Liver (tissue), 8 donors: ENCODE measurements at regions not wholly inside any gene's neighbourhood (a gene's known extent, or its start where the extent isn't known, plus 50 kb on each side); places are given as distances from the start of the nearest gene placed in this dataset.

ENCODE experiments used
- DNase-seq: peaks from one replicate; pipeline ENCODE4 v3.0.0-alpha.2; 2017; ENCODE audit warnings: low spot score
- H3K27ac ChIP-seq, 2 donors: one replicate each; pipeline ENCODE4 v1.7.0; 2013; ENCODE audit warnings: inconsistent platforms in 2 of 2, low read length in 2 of 2, control low read depth in 1 of 2, low read depth in 1 of 2, mild to moderate bottlenecking in 1 of 2
- H3K27me3 ChIP-seq, 4 donors: one replicate each; pipeline versions ENCODE4 v1.6.1 to v1.7.0; 2013; ENCODE audit warnings: low read length in 3 of 4, inconsistent platforms in 1 of 4, mild to moderate bottlenecking in 1 of 4, moderate library complexity in 1 of 4; ENCODE audit not compliant: control insufficient read depth in 4 of 4, insufficient read depth in 4 of 4
- H3K36me3 ChIP-seq, 4 donors: one replicate each; pipeline versions ENCODE4 v1.6.1 to v1.7.0; 2013; ENCODE audit warnings: low read length in 3 of 4, mild to moderate bottlenecking in 3 of 4, low read depth in 1 of 4, moderate library complexity in 1 of 4; ENCODE audit not compliant: control insufficient read depth in 4 of 4, insufficient read depth in 3 of 4
- H3K4me1 ChIP-seq, 4 donors: one replicate each; pipeline versions ENCODE4 v1.6.1 to v1.7.0; 2013; ENCODE audit warnings: low read length in 3 of 4, mild to moderate bottlenecking in 3 of 4, moderate library complexity in 1 of 4; ENCODE audit not compliant: control insufficient read depth in 4 of 4, insufficient read depth in 4 of 4
- H3K4me3 ChIP-seq, 3 donors: one replicate each; pipeline versions ENCODE4 v1.6.1 to v1.7.0; 2013; ENCODE audit warnings: low read length in 3 of 3, control low read depth in 1 of 3, low read depth in 1 of 3, mild to moderate bottlenecking in 1 of 3
- H3K9ac ChIP-seq, 2 donors: one replicate each; pipeline ENCODE4 v1.7.0; 2013; ENCODE audit warnings: low read length in 2 of 2, mild to moderate bottlenecking in 2 of 2, moderate library complexity in 2 of 2, control low read depth in 1 of 2, low read depth in 1 of 2
- H3K9me3 ChIP-seq, 4 donors: one replicate each; pipeline versions ENCODE4 v1.6.1 to v1.7.0; 2013; ENCODE audit warnings: low read length in 3 of 4; ENCODE audit not compliant: control insufficient read depth in 4 of 4
- EGR1 ChIP-seq, 2 donors: IDR thresholded peaks; 2 replicates each; pipeline ENCODE4 v1.6.1; 2016 to 2018; ENCODE audit warnings: antibody characterized with exemption in 2 of 2, low read depth in 2 of 2
- GABPA ChIP-seq, 2 donors: IDR thresholded peaks in 1 of 2; conservative IDR thresholded peaks in 1 of 2; 2 replicates each; pipeline ENCODE4 v1.6.1; 2016; ENCODE audit warnings: antibody characterized with exemption in 2 of 2, mild to moderate bottlenecking in 1 of 2, moderate library complexity in 1 of 2
- HNF4A ChIP-seq, 2 donors: conservative IDR thresholded peaks; 2 replicates each; pipeline ENCODE4 v1.6.1; 2016; ENCODE audit warnings: antibody characterized with exemption in 2 of 2, mild to moderate bottlenecking in 2 of 2
- HNF4G ChIP-seq: IDR thresholded peaks from 2 replicates; pipeline ENCODE4 v1.6.1; 2016; ENCODE audit warnings: antibody characterized with exemption
- JUND ChIP-seq, 2 donors: IDR thresholded peaks; 2 replicates each; pipeline ENCODE4 v1.6.1; 2016; ENCODE audit warnings: antibody characterized with exemption in 2 of 2
- NR2F2 ChIP-seq: IDR thresholded peaks from 2 replicates; pipeline ENCODE4 v1.6.1; 2016; ENCODE audit warnings: antibody characterized with exemption
- RAD21 ChIP-seq, 2 donors: IDR thresholded peaks; 2 replicates each; pipeline ENCODE4 v1.6.1; 2016; ENCODE audit warnings: antibody characterized with exemption in 2 of 2, mild to moderate bottlenecking in 2 of 2
- REST ChIP-seq: IDR thresholded peaks from 2 replicates; pipeline ENCODE4 v1.6.1; 2016; ENCODE audit warnings: antibody characterized with exemption, mild to moderate bottlenecking
- TAF1 ChIP-seq: conservative IDR thresholded peaks from 2 replicates; pipeline ENCODE4 v1.6.1; 2016; ENCODE audit warnings: antibody characterized with exemption, mild to moderate bottlenecking
- YY1 ChIP-seq: IDR thresholded peaks from 2 replicates; pipeline ENCODE4 v1.6.1; 2016; ENCODE audit warnings: antibody characterized with exemption, mild to moderate bottlenecking
- WGBS: extraction: QIAGEN DNeasy Blood & Tissue Kit; methylation state at CpG from one replicate; pipeline ENCODE4 v1.1.7; 2013; 5-methylcytosine and 5-hydroxymethylcytosine counted together
- TF ChIP-seq, protein P1 (sequence below): fragments of 150-350 bp; IDR thresholded peaks from 2 replicates; pipeline ENCODE4 v1.5.1; 2017; ENCODE audit warnings: improper control_type of control experiment, low read depth, low read length; ENCODE audit not compliant: missing input control
- TF ChIP-seq, protein P2 (sequence below): IDR thresholded peaks from 2 replicates; pipeline ENCODE4 v1.6.1; 2016; ENCODE audit warnings: antibody characterized with exemption
- TF ChIP-seq, protein P3 (sequence below): IDR thresholded peaks from 2 replicates; pipeline ENCODE4 v1.6.1; 2016; ENCODE audit warnings: antibody characterized with exemption
- donor health status: healthy.
- donor health status: healthy.
- donor health status: healthy.
- donor health status: healthy.
- donor health status: healthy.

DNA sequence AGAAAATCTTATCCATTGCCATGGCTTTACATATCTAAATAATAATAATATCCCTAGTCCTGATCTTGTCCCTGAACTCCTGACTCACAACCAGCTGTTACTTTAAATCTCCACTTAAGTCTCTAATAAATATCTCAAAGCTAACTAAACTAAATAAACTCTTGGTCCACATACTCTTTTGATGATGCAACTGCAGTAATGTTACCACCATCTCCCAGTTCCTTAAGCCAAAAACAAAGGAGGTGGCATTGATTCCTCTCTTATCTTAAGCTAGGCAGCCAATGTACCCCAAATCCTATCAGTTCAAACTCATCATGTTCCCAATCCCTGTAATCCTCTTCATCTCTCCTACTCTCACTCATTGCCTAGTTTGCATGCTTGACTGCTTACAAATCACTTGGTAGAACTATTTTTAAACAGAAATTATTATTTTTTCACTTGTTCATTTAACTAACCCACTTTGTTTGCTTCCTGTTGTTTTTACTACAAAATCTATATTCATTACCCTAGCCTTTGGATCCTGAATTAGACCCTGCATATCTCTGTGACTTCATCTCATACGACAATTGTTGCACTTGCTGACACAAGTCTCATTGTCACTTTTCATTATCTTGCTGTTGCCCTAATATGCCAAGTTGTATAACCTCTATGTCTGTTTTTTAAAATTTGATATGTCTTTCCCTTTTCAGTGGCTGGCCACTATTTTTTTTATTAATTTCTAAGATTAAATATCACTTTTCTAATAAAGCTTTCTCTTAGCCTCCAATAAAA is 462.2 kb downstream of the ZPLD1 start:
- WGBS: 86% methylated on average over 1 of the region's 1 CpG
- no peak overlapping the region for H3K4me3 ChIP-seq
- H3K9me3 ChIP-seq: no peaks in the 10 kb centered on the region

DNA sequence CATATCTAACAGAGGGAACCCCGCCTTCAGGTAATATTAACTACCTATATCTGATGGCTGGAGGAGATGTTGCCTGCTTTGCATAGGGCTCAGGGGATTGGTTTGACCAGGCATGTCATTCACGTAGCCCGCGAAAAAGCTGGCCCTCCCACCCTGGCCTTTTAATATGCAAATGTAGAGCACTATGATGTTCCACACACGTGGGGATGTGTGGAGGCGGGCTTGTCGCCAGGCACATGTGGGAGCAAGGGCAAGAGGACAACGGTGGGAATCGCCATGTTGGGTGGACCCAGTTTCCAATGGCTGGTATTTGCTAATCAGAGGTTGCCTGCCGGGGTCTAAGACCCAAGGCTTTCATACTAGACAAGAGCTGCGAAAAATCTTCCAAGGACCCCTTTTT is 469.8 kb downstream of the ZPLD1 start:
- H3K9ac ChIP-seq: no peak overlapping the region
- TF ChIP-seq REST: no peak
- TF ChIP-seq JUND (IDR thresholded peaks at IDR 0.05): no peak
- no peak for TF ChIP-seq YY1
- no peak for TF ChIP-seq GABPA (IDR thresholded peaks at IDR 0.05 in 1 of 2, conservative IDR thresholded peaks at IDR 0.05 in 1 of 2)
- TF ChIP-seq EGR1 (IDR thresholded peaks at IDR 0.05; ENCODE audit: low read depth in 2 of 2): no peak
- no peaks in the 10 kb centered on the region for H3K4me1 ChIP-seq
- H3K4me3 ChIP-seq: no peak overlapping the region
- DNase-seq: no peak
- no peaks in the 10 kb centered on the region for H3K9me3 ChIP-seq
- H3K27ac ChIP-seq: no peak overlapping the region
- 88% methylated on average over 11 of the region's 11 CpGs for WGBS
- no peaks in the 10 kb centered on the region for H3K36me3 ChIP-seq
- H3K27me3 ChIP-seq: no peaks in the 10 kb centered on the region

More for the DNA sequence above, 462.2 kb downstream of the ZPLD1 start:
- Histone ChIP-seq H3K36me3 (no peaks in the 10 kb centered on the region), H3K27me3 (no peaks in the 10 kb centered on the region), H3K27ac (no peak overlapping the region), H3K4me1 (no peaks in the 10 kb centered on the region), H3K9ac (no peak overlapping the region)
- TF ChIP-seq HNF4A (conservative IDR thresholded peaks at IDR 0.05): no peak
- TF ChIP-seq JUND (IDR thresholded peaks at IDR 0.05): no peak
- TF ChIP-seq, protein P1, sequence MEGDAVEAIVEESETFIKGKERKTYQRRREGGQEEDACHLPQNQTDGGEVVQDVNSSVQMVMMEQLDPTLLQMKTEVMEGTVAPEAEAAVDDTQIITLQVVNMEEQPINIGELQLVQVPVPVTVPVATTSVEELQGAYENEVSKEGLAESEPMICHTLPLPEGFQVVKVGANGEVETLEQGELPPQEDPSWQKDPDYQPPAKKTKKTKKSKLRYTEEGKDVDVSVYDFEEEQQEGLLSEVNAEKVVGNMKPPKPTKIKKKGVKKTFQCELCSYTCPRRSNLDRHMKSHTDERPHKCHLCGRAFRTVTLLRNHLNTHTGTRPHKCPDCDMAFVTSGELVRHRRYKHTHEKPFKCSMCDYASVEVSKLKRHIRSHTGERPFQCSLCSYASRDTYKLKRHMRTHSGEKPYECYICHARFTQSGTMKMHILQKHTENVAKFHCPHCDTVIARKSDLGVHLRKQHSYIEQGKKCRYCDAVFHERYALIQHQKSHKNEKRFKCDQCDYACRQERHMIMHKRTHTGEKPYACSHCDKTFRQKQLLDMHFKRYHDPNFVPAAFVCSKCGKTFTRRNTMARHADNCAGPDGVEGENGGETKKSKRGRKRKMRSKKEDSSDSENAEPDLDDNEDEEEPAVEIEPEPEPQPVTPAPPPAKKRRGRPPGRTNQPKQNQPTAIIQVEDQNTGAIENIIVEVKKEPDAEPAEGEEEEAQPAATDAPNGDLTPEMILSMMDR: no peak
- TF ChIP-seq NR2F2: no peak
- TF ChIP-seq HNF4G: no peak
- TF ChIP-seq, protein P2, sequence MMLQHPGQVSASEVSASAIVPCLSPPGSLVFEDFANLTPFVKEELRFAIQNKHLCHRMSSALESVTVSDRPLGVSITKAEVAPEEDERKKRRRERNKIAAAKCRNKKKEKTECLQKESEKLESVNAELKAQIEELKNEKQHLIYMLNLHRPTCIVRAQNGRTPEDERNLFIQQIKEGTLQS: no peak
- no peak for TF ChIP-seq RAD21 (IDR thresholded peaks at IDR 0.05)
- TF ChIP-seq REST: no peak
- TF ChIP-seq TAF1: no peak
- TF ChIP-seq, protein P3, sequence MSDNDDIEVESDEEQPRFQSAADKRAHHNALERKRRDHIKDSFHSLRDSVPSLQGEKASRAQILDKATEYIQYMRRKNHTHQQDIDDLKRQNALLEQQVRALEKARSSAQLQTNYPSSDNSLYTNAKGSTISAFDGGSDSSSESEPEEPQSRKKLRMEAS: no peak
- no peak for DNase-seq
